Activated CD4-positive, alpha-beta T cell treated with anti-CD3 and anti-CD28 coated beads, Interleukin-2, Interleukin-6, amounts not matched to agents 100 ng/mL and 50 ng/mL, durations not matched to agents 16 hours and 8 hours (primary cell): ENCODE measurements at regions not wholly inside any gene's neighbourhood (a gene's known extent, or its start where the extent isn't known, plus 50 kb on each side); places are given as distances from the start of the nearest gene placed in this dataset.

ENCODE experiments used
- DNase-seq: peaks from one replicate; pipeline ENCODE4 v3.0.0-alpha.2; 2020

- no peak for DNase-seq
These were observed 429.9 kb upstream of the ARID1B start for GRCh38 chr6:156347246-156347645.

GRCh38 chr6:156345700-156346099 lies 431.5 kb upstream of the ARID1B start:
- no peak for DNase-seq

- DNase-seq = no peak
These were observed 432.7 kb upstream of the ARID1B start for GRCh38 chr6:156344491-156344890.

- no peak for DNase-seq
These were observed 439.4 kb upstream of the ARID1B start for GRCh38 chr6:156337801-156338200.

- no peak for DNase-seq
These were observed 440.4 kb upstream of the ARID1B start for GRCh38 chr6:156336733-156337132.

GRCh38 chr6:156336089-156336488 lies 441.1 kb upstream of the ARID1B start:
- DNase-seq = no peak

DNA sequence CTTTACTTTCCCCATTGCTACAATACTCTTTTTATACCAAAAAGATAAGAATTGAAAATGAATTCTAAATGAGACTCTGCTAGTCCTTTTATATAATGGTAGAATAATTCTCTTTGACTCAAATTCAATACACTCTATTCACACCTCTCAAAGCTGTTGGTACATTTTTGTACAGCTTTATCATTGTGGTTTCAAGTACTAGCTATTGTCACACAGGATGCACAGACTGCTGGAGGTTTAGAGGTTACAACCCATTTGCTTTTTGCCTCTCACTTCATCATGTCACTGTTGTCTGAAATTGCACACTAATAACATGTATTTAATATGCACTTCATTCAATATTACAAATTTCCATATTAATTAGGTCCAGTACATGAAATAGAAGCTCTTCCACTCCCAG lies 442.2 kb upstream of the ARID1B start:
- DNase-seq = no peak

- no peak for DNase-seq
These were observed 457.5 kb upstream of the ARID1B start for GRCh38 chr6:156319707-156320106.

DNA sequence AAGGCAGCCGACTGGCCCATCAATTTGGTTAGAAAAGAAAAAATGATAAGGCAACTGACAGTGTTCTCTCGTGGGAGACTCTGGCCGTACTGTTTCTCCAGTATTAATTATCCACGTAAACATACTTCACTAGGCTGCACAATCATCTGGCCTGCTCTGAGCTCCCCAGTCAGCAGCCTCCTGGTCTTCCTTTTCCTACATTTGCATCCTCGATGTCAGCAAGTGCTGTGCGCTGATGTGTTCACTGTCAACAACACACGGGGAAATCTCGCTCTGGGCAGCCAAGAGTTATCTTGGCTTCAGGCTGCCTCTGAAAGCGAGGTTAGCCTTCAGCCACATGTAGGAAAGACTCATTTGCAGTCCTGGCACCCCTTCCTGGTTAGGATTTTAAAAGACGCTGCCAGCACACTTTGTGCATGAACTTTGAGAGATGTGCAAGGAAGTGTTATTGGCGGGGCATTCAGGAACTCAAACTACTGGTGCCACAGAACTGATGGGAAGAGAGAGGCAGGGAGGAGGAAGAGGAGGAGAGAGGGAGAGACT lies 460.5 kb upstream of the ARID1B start:
- no peak for DNase-seq

GRCh38 chr6:156315146-156315545 lies 462.0 kb upstream of the ARID1B start:
- no peak for DNase-seq

DNA sequence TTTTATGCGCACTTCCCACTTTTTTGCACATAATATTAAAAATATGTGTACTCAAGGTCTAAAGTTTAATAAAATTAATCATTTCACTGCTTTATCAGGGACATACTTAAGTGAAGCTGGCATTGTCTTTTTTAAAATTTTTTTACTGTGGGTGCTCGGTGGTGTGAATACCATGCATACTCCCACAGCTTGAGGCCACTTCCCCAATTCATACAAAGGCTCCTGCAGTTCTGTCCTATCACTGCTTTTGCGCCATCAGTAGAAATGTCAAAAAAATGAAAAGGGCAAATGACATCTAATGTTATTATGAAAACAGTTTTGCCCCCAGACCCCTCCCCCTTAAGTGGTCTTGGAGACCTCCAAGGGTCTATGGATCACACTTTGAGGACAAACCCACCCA lies 464.1 kb upstream of the ARID1B start:
- no peak for DNase-seq

DNA sequence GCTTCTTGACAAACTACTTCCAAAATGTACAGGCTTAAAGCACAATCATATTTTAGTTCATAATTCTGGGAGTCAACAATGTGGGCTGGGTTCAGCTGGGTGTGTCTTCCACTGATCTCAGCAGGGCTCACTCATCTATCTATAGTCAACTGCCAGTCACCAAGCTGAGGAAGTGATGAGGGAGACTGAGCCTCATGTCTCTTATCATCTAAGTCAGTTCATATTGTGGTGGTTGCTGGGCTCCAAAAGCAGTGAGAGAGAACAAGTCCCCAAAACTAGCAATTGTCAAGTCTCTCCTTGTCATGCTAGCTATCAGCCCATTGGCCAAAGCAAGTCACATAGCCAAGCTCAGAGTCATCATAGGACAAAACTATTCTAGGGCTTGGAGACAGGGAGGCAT lies 465.9 kb upstream of the ARID1B start:
- no peak for DNase-seq

DNA sequence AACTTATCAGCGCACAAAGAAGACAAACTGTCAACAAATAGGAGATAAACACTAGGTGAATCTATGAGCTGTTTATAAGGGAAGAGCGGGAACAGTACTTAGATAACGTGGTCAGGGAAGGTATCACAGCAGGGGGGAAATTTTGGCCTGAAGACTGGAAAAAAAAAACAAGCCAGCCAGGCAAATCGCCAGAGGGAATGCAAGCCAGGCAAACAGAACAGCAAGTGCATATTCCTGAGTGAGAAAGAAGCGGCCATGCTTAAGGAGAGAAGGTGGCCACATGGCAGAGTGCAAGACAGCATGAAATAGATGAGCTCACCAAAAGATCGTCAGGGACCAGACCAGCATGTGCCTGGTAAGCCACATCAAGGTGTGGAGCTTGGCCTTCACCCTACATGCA lies 466.5 kb upstream of the ARID1B start:
- DNase-seq = no peak

DNA sequence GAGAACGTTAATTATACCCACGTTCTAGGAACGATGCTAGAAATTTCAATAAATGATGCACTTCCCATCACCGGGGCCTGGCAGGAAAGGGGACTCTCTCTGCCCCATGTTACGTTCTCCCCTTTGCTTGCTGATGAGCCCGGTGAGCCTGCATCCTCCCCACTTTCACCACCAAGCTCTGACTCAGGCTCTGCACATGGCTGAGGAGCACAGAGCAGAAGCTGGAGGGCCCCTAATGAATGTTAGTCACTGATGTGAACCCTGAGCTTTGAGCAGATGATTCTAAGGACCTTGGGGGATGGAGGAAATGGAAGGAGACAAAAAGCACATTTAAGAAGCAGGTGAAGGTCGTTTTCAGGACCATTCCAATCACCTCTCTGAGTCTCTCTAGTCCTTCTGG lies 468.2 kb upstream of the ARID1B start:
- DNase-seq = no peak

GRCh38 chr6:156308604-156309003 lies 468.6 kb upstream of the ARID1B start:
- no peak for DNase-seq

DNA sequence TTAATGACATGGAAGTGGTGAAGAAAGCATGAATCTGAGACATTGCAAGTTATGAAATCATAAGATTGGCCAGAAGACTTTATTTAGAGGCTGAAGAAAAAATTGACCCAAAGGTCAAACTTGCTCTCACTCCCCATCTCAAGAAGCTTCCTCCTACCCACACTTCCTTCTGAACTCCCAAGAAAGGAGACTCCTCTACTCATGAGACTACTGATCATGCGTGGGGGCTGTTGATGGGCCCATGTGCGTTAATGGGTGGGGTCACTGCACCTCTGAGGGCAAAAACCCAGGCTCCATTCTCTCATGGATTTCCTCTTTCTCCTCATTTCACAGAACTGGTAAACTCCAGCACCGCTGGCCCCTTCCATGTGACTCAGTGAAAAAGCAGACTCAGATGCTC lies 470.6 kb upstream of the ARID1B start:
- no peak for DNase-seq

DNA sequence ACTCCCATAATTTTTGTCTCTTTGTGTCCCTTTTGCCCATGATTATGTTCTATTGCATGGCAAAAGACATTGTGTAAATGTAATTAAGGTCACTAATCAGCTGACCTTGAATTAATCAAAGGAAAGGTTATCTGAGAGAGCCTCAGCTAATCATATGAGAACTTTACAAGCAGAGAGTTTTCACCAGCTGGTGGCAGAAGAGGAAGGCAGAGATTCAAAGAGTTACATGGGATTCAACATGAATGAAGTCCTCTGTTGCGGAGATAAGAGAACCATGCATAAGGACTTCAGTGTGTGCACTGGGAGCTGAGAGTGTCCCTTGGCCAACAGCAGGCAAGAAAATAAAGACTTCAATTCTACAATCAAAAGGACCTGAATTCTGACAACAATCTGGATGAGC lies 494.1 kb upstream of the ARID1B start:
- no peak for DNase-seq

DNA sequence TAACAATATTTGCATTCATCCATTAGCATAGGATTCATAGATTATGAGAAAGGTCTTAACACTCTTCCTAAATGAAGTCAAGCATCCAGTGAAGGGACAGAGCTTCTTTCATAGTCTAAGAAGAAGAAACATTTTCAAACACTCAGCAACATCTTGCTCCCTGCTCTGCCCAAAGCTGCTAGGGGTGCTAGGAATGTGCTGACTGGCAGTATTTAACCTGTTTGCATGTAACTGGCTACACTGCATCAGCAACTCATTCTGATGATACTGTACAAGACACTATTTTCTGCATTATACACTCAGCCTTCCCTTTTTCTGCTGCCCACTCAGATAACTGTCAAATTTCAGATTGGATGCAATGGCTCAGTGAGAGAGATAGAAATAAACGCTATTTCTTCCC lies 495.1 kb upstream of the ARID1B start:
- DNase-seq = no peak

- DNase-seq = no peak
These were observed 495.9 kb upstream of the ARID1B start for GRCh38 chr6:156281266-156281665.

- no peak for DNase-seq
These were observed 497.1 kb upstream of the ARID1B start for GRCh38 chr6:156280065-156280464.

GRCh38 chr6:156279261-156279969 lies 497.8 kb upstream of the ARID1B start:
- DNase-seq = no peak

- no peak for DNase-seq
These were observed 504.0 kb upstream of the ARID1B start for GRCh38 chr6:156273065-156273711.

- DNase-seq = no peak
These were observed 507.3 kb upstream of the ARID1B start for GRCh38 chr6:156269751-156270369.

GRCh38 chr6:156268849-156269248 lies 508.3 kb upstream of the ARID1B start:
- DNase-seq = no peak
